HG03135 (cell line): ENCODE measurements at regions not wholly inside any gene's neighbourhood (a gene's known extent, or its start where the extent isn't known, plus 50 kb on each side); places are given as distances from the start of the nearest gene placed in this dataset.
"Not testable (repeated sequence)": the region's sequence is repeated elsewhere in the genome, so short reads cannot be mapped to it uniquely, and the experiment has no call there.

Experiments used
- ATAC-seq: cut with Tn5 transposase; IDR thresholded peaks from one replicate; pipeline ENCODE4 v1.9.1; 2021; ENCODE audit warnings: mild to moderate bottlenecking, moderate library complexity; ENCODE audit not compliant: unreplicated experiment

DNA sequence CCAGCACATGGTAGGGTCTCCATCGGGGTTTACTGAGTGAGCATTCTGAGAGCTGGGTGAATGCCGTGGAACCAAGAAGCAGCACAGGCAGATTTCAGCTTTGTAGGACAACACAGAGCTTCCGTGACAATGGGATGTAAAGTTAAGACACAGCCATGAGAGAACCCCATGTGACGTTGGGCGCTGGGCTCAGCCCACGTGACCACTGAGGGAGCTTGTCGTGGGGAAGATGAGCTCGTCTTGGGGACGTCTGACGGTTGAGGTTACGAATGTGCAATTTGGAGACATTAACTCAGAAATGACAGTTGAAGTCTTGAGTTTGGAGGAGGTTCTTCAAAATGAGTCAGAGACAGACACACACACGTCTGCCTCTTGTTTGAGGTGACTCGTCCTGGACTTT is 51.5 kb upstream of the MUC20 start:
- ATAC-seq, result not testable (repeated sequence)

DNA sequence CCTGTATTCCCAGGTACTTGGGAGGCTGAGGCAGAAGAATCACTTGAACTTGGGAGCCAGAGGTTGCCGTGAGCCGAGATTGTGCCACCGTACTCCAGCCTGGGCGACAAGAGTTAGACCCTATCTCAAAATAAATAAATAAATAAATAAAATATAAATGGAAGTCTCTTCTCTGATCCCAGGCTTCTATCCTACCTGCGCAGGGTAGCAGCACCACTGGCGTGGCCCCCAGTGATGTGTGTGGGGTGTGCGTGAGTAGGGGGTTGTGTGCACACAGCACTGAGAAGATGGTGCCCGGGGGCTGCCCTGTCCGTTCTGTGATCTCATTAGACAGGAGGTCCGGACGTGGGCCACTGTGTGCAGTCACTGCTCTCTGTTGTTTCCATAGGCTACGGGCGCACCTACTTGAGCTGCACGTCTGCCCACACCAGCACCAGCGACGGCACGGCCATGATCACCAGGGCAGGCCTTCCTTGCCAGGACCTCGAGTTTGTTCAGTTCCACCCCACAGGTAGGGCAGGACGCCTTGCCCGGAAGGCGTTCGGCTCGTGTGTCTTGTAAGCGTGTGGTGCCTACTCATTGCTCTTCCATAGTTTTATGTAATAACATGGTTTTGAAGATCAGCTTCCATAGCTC is 52.5 kb upstream of the MUC20 start:
- not testable (repeated sequence) for ATAC-seq

DNA sequence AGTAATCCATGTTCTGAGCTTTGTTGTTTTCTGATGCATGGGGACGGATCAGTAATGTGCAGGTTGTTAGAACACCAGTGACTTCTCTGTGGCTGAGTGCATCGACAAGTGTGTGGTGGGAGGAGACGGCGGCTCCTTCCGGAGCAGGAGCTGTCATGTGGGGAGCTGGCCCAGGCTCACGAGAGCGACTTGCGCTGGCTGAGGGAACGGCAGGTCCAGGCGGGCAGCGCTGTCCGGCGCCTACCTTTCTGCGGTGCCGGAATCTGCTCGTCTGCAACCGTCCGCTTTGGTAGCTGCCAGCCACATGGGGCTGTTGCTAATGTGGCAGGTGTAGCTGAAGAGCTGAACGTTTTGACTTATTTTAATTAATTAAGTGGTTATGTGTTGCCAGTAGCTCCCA is 55.5 kb upstream of the MUC20 start:
- ATAC-seq, result not testable (repeated sequence)

DNA sequence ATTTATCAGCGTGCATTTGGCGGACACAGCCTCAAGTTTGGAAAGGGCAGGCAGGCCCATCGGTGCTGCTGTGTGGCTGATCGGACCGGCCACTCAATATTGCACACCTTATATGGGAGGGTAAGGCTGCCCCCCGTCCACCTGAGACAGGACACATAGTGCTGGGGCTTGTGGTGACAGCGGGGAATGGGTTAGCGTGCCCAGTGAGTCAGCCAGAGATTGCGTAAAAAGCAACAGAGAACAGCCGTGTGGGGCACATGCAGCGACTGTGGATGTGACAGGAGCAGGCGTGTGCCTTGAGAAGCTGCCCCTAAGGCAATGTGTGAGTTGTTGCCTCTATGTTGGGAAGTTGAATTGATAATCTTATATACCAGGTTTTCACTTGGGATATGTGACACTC is 56.6 kb upstream of the MUC20 start:
- ATAC-seq, result not testable (repeated sequence)

DNA sequence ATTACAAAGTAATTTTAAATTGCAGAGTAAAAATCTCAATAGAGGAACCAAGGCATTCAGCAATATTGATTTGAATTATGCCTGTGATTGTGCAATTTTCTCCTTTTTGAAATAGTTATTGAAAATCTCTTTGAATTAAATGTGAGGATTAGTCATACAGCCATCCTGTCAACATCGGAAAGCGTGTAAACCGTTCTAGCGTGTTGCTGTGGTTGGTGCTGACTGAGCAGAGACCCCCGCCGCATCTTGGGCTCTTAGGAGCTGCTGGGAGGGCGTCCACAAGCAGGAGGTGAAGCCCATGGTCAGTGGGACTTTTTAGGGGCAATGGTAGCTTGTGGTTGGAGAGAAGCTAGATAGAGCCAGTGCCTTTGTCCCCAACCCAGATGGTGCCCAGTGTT is 61.6 kb upstream of the MUC20 start:
- not testable (repeated sequence) for ATAC-seq

DNA sequence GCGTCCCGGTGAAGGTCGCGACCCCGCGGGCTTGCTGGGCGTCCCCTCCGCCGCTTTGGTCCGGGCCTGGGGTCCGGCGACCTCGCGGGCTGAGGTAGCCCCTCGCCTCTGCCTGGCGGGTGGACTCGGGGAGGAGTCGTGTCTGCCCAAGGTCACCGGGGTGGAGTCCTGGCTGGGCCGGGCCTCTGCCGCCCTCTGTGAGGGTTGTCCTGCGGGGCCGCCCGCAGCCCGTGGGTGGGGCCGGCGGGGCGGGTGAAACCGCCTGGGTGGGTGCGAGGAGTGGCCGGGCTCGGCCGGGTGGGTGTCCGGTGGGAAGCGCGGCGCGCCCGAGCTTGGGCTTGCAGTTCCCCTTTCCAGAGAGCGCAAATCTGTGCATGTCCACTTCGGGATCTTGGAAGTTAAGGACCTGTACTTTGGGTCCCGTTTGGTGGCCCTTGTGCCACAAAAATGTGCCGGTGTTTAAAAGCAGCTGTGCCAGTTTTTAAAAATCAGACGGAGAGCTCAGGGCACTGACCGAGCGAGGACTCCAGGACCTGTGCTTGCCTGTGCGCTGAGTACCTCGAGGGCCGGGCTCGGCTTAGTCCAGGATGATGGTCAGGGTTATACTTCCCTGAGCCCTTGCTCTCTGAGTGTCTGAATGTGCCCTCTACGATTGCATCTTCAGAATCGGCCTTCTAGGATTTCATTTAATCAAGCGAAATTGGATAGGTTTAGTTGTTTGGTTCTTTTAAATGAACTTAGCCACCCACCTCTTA is 62.2 kb upstream of the MUC20 start:
- peak; percentile 50 for ATAC-seq

DNA sequence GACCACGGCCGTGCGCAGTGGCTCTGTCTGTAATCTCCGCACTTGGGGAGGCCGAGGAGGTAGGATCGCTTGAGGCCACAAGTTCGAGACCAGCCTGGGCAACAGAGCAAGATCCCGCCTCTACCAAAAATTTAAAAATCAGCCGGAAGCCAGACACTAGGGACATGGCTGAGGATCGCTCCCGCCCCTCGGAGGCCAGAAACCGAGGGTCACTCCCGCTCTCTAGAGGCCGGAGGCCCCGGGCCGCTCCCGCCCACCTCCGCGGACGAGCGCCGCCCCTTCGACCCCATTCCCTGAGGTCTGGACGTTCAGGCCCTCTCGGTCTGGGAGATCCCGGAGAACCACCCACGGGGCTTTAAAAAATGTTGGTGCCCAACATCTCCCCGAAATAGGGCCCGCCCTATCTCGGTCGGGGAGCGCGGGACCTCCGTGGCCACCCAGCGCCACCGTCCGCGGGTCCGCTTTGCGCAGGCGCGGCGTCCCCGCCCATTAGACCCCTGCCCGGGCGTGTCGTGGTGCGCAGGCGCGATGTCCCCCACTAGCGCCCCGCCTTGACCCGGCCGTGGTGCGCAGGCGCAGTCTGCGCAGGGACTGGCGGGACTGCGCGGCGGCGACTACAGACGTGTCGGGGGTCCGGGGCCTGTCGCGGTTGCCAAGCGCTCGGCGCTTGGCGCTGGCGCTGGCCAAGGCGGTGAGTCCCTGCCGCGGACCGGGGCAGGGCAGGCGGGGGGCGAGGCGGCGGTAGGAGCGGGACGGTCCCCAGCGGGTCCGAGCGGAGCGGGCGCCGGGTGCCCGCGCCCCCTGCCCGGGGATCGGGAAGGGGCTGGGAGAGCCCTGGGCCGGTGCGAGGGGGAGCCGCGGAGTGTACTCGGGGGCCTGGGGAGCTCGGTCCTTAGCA is 63.1 kb upstream of the MUC20 start:
- ATAC-seq, result peak; percentile 90

DNA sequence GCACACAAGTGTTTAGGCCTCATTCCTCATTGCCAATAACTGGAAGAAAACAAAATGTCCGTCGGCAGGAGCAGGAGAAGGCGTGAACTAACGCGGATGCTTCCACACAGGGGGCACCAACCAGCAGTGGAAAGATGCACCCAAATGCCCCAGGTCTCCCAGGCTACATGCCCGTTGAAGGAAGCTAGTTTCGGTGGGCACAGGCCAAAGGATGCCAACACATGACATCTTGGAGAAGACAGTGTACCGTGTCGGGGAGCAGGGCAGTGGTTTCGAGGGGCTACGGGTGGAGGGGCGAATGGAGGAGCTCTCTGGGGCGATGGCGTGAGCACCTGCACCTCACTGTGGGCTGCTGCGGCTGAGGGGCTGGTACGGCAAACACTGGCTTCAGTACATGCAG is 64.7 kb upstream of the MUC20 start:
- ATAC-seq, result not testable (repeated sequence)

DNA sequence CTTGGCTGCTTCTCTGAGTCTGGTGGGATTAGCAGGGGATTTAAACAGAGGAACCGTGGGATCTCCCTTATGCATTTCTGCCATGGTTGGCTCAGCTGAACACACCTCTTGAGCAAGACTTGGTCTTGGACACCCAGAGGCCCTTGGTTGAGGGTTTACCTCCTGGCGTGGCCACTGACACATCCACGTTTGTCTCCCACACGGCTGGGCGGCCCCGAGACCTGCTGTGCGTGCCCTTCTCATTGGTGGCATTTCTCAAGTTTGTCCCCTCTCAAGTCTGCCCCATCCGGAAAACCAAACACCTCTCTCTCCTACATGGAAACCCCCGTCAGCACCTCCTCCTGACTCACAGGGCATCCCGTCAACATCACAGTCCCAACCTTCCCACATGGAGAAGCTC is 66.0 kb upstream of the MUC20 start:
- ATAC-seq, result not testable (repeated sequence)

DNA sequence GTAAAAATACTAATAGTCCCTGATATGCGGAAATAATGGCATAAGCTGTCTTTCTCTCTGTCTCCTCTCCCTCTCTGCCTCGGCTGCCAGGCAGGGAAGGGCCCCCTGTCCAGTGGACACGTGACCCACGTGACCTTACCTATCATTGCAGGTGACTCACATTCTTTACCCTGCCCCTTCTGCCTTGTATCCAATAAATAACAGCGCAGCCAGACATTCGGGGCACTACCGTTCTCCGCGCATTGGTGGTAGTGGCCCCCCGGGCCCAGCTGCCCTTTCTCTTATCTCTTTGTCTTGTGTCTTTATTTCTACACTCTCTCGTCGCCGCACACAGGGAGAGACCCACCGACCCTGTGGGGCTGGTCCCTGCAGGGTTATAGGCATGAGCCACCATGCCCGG is 66.6 kb upstream of the MUC20 start:
- not testable (repeated sequence) for ATAC-seq

DNA sequence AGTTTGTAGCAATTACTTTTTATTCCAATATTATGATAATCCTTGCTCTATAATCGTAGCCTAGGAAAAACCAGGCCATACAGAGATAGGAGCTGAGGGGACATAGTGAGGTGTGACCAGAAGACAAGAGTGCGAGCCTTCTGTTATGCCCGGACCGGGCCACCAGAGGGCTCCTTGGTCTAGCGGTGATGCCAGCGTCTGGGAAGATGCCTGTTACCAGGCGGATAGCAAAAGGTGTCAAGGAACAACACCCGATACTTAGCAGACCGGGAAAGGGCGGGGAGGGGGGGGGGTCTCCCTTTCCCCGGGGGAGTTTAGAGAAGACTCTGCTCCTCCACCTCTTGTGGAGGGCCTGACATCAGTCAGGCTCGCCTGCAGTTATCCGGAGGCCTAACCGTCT is 67.1 kb upstream of the MUC20 start:
- ATAC-seq, result not testable (repeated sequence)

DNA sequence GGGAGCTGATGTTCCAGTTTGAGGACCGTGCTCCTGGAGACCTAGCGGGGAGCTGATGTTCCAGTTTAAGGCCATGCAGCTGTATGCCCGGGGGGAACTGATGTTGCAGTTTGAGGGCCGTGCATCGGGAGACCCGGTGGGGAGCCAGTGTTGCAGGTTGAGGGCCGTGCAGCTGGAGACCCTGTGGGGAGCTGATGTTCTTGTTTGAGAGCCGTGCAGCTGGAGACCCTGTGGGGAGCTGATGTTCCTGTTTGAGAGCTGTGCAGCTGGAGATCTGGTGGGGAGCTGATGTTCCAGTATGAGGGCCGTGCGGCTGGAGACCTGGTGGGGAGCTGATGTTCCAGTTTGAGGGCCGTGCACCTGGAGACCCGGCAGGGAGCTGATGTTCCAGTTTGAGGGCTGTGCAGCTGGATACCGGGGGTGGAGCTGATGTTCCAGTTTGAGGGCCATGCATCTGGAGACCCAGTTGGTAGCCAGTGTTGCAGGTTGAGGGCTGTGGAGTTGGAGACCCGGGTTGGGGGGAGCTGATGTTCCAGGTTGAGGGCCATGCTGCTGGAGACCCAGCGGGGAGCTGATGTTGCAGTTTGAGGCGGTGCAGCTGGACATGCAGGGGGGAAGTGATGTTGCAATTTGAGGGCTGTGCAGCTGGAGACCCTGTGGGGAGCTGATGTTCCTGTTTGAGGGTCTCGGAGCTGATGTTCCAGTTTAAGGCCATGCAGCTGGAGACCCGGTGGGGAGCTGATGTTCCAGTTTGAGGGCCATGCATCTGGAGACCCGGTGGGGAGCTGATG is 64.4 kb upstream of the APOD start:
- not testable (repeated sequence) for ATAC-seq

DNA sequence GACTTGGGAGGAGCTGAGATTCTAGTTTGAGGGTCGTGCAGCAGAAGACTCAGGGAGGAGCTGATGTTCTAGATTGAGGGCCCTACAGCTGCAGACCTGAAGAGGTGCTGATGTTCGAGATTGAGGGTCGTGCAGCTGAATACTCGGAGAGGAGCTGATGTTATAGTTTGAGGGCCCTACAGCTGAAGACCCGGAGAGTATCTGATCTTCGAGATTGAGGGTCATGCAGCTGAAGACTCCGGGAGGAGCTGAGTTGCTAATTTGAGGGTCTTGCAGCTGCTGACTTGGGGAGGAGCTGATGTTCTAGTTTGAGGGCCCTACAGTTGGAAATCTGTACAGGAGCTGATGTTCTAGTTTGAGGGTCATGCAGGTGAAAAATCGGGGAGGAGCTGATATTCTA is 62.1 kb upstream of the APOD start:
- ATAC-seq, result not testable (repeated sequence)

DNA sequence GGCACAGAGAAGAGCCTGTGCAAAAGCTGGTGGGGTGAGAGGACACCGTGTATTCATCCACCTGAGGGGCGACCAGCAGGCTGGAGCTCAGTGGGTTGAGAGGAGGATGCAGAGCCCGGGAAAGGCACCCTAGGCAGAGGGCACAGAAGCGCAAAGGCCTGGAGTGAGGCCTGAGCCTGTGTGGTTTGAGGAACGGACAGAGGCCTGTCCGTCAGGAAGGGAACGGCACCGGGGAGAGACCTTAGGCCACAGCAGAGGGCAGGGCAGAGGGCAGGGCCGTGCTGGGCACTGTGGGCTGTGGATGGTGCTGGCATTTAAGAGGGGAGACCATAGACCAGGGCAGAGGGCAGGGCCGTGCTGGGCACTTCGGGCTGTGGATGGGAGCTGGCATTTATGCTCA is 59.5 kb upstream of the APOD start:
- ATAC-seq, result not testable (repeated sequence)

DNA sequence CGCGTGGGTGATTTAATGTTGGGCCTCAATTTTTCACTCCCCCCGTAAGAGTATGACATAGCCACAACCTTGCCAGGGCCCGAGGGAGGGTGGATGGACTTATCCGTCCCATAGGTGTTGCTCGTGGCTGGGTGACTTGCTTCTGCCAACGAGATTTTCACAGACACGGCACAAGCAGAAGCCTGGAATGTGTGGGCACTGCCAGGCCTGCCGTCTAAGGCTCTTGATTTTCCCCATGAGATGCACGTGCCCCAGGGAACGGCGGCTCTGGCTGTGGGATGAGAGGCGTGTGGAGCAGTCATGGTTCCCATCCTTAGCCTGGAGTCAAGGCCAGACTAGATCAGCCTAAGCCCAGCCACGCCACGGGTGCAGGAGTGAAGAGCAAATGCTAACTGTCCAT is 58.6 kb upstream of the APOD start:
- not testable (repeated sequence) for ATAC-seq

DNA sequence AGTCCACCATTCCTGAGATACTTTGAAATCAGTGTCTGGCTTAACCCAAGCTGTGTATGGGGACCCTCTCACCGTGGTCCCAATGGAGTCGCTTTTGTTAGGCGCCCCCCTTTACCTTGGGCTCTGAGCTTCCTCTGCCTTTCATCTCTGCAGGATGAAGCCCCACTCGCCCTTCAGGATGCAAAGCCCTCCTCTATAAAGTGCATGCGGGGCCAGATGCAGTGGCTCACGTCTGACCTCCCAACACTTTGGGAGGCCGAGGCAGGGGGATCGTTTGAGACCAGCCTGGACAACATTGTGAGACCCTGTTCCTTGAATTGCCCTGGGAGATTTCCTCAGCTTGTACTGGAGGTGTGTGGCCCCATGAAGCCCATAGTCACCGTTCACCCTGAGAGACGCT is 54.7 kb upstream of the APOD start:
- not testable (repeated sequence) for ATAC-seq

DNA sequence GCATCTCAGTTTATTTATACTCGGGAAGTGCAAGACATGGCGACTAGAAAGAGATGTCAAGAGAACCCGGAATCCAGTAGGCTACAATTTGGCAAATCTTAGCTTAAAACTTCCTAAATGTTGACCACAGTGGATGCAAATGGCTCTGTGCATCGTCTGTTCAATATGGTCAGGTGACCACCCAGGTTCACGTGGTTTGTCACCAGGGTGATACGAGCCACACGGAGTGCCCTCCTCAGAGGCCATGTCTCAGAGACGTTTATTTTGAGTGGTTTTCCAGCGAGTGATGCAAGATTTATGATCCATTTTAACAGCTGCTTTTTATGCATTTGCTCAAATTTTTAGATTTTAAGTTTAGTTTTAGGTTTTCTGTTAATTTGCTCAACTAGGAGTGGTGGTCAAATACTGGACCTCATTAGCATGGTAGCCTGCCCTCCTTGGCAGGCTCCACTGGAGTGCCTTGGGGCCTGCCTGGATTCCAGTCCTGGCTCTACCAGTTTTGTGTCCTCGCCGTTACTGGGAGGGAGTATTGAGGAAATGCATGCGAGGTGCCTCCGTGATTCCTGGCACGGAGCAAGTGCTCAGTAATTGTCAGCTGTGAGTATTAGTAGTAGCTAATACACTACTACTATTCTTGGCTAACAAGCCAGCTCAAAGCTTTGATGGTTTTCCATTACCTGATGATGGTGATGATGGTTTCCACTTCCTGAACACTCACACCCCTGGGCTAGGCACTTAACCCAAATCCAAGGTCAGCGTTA is 53.9 kb upstream of the APOD start:
- not testable (repeated sequence) for ATAC-seq

DNA sequence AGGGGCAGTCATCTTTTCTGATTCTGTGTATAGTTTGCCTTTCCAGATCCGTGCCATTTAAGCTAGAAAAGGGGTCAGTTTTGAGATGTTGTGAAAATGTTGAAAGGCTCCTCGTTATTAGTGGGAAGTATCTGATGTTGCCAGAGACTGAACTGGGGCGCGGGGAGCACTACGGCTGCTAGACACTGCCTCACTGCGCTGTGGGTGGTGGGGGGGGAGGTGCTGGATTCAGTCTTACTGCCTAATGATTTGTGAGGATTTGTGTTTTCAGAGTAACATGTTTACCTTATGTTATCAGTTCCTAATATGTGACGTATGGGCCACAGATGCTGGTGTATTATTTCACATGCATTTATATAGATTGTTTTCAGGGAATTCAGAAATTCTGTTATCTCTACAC is 53.3 kb upstream of the APOD start:
- not testable (repeated sequence) for ATAC-seq

DNA sequence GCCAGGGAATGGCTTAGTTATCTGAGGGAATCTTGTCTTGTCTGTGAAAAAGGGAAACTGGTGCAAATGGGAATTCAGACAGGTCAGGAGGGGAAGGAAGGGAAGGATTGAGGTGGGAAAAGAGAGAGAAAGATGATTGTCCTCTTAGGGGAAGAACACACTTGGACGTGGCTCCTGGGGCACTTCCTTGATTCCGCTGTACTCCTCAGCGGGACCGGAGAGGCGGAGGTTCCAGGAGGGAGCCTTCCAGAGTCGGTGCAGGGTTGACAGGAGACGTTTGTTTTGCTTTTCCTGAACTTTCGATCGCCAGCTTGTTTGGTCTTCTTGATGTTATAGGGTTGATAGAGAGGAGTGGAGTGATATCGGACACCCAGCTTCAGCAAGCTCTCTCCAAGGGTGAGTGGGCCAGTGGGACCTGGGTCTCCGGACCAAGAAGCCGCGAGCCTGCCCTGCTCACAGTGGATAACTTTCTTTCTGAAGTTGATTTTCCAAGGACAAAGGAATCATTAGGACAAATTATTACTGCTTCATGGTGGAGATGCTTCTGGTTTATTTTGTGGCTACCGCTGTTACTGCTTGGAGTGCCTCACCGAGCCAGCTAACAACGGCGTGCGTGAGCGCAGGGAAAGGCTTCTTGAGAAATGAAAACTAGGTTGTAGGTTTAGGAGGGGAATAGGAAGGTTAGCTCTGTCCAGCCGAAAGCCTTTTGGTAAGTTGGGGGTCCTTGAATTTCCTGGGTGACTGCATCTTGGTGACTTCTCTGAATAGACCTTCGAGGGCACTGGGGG is 52.4 kb upstream of the APOD start:
- ATAC-seq, result not testable (repeated sequence)
